ENCODE measurements at regions not wholly inside any gene's neighbourhood (a gene's known extent, or its start where the extent isn't known, plus 50 kb on each side); places are given as distances from the start of the nearest gene placed in this dataset.

- TF ChIP-seq GATA2 (CRISPR knock-in tag; IDR thresholded peaks at IDR 0.05) = no peak
- TF ChIP-seq CTCF (IDR thresholded peaks at IDR 0.05) = no peak
- TF ChIP-seq TEAD4 (IDR thresholded peaks at IDR 0.05; ENCODE audit: borderline replicate concordance, insufficient read depth) = no peak
- TF ChIP-seq JUND (IDR thresholded peaks at IDR 0.05) = no peak
- TF ChIP-seq RAD21 (IDR thresholded peaks at IDR 0.05; ENCODE audit: low read length) = no peak
These were observed 354.9 kb downstream of the SI start for GRCh38 chr3:164723396-164723795.

All from SK-N-SH (cell line).